OCI-LY1 (cell line): ENCODE measurements at regions not wholly inside any gene's neighbourhood (a gene's known extent, or its start where the extent isn't known, plus 50 kb on each side); places are given as distances from the start of the nearest gene placed in this dataset.

Experiments
- CTCF ChIP-seq: fragments of 200-600 bp; sonication (generic), shearing (Covaris generic); IDR thresholded peaks from 2 replicates; pipeline ENCODE4 v1.5.1; 2017; ENCODE audit warnings: mild to moderate bottlenecking, antibody characterized with exemption, low read length, moderate library complexity, mixed read lengths
- EZH2 ChIP-seq: fragments of 200-600 bp; sonication (generic), shearing (Covaris generic); IDR thresholded peaks from 2 replicates; pipeline ENCODE4 v1.8.0; 2017; ENCODE audit warnings: borderline replicate concordance, mixed run types, mild to moderate bottlenecking, antibody characterized with exemption, low read length, moderate library complexity, mixed read lengths

- TF ChIP-seq CTCF = no peak
- no peak for TF ChIP-seq EZH2
These were observed 74.7 kb upstream of the PALMD start for GRCh38 chr1:99571092-99571734.
